ENCODE measurements at regions not wholly inside any gene's neighbourhood (a gene's known extent, or its start where the extent isn't known, plus 50 kb on each side); places are given as distances from the start of the nearest gene placed in this dataset.

- Histone ChIP-seq H3K4me1 (ENCODE audit: control insufficient read depth, insufficient read depth, low read length) (no peaks in the 10 kb centered on the region), H3K4ac (ENCODE audit: low read depth, low read length) (no peak overlapping the region), H3K9ac (ENCODE audit: low read depth, low read length) (no peak overlapping the region), H3K9me1 (ENCODE audit: insufficient read depth, low read length) (no peaks in the 10 kb centered on the region), H4K91ac (ENCODE audit: insufficient read depth, low read depth, low read length) (no peak overlapping the region), H3K4me2 (ENCODE audit: low read depth, low read length) (no peak overlapping the region), H2AK9ac (replicated peaks; ENCODE audit: low read depth, low read length, poor library complexity) (no peak overlapping the region), H2AFZ (replicated peaks; ENCODE audit: low read length, poor library complexity) (no peak overlapping the region), H3K18ac (ENCODE audit: low read depth, low read length) (no peak overlapping the region), H3K4me3 (ENCODE audit: insufficient read depth, low read depth, low read length) (no peak overlapping the region), H3K36me3 (ENCODE audit: control insufficient read depth, insufficient read depth, low read length) (no peaks in the 10 kb centered on the region), H3K27ac (ENCODE audit: insufficient read depth, low read length) (no peak overlapping the region), H4K5ac (ENCODE audit: low read depth, low read length) (no peak overlapping the region), H3K79me1 (ENCODE audit: low read depth in 1 of 2, low read length in 2 of 2) (no peaks in the 10 kb centered on the region), H2BK20ac (ENCODE audit: low read depth, low read length) (no peak overlapping the region), H2AK5ac (ENCODE audit: low read depth, low read length) (no peak overlapping the region), H2BK5ac (ENCODE audit: low read depth, low read length, poor library complexity, severe bottlenecking) (no peak overlapping the region), H3K23ac (ENCODE audit: low read depth, low read length) (no peak overlapping the region), H2BK120ac (ENCODE audit: low read depth, low read length) (no peak overlapping the region), H2BK15ac (ENCODE audit: low read depth, low read length) (no peak overlapping the region), H3K56ac (ENCODE audit: extremely low read depth, insufficient read depth, low read length) (no peak overlapping the region), H4K20me1 (ENCODE audit: insufficient read depth, low read length) (no peaks in the 10 kb centered on the region), H4K8ac (ENCODE audit: low read depth in 2 of 2, low read length in 2 of 2) (no peak overlapping the region), H3K27me3 (ENCODE audit: control insufficient read depth, insufficient read depth, low read length) (no peaks in the 10 kb centered on the region), H3K14ac (replicated peaks; ENCODE audit: low read depth, low read length) (no peak overlapping the region), H3K9me3 (ENCODE audit: control insufficient read depth, insufficient read depth, low read length) (peaks cover 13% of the 10 kb centered on the region)
- TF ChIP-seq NFE2L2 (IDR thresholded peaks at IDR 0.05; ENCODE audit: low read depth, low read length) (no peak), CHD1 (IDR thresholded peaks at IDR 0.05; ENCODE audit: low read depth, low read length) (no peak), ELK1 (IDR thresholded peaks at IDR 0.05; ENCODE audit: borderline replicate concordance, low read depth, low read length) (no peak), SMC3 (IDR thresholded peaks at IDR 0.05; ENCODE audit: low read depth, low read length) (no peak), CTCF (conservative IDR thresholded peaks at IDR 0.05; ENCODE audit: low read depth, low read length) (no peak), RCOR1 (IDR thresholded peaks at IDR 0.05; ENCODE audit: insufficient replicate concordance, low read length) (no peak), RAD21 (IDR thresholded peaks at IDR 0.05; ENCODE audit: low read length) (no peak)
- ATAC-seq (ENCODE audit: low read depth) (no peak), DNase-seq (no peak)
- in situ Hi-C loops (cut with MboI; ENCODE audit: low sequenced_read_pairs) = no loop called here
- no TSS peak for BruUV-seq (replicated peaks)
- CTCF ChIA-PET = no interaction called here
- dilution Hi-C loops (cut with HindIII; ENCODE audit: low sequenced_read_pairs, unreplicated experiment) = no loop called here
- POLR2A ChIA-PET (ENCODE audit: unreplicated experiment) = no interaction called here
- WGBS, 2 experiments (ENCODE audit: extremely low coverage in 2 of 2, insufficient read length in 1 of 2) = no CpG with 5 or more reads among the region's 2 CpGs
- intact Hi-C loops (cut with micrococcal nuclease) = no loop called here
Measured at GRCh38 chr4:11230866-11231265, 197.8 kb downstream of the HS3ST1 start.

All from IMR-90 (cell line).